Ovary (tissue), 3 donors: ENCODE measurements at regions not wholly inside any gene's neighbourhood (a gene's known extent, or its start where the extent isn't known, plus 50 kb on each side); places are given as distances from the start of the nearest gene placed in this dataset.

Source experiments
- EP300 ChIP-seq: sonication (generic); formaldehyde crosslinking; IDR thresholded peaks from one replicate; pipeline ENCODE4 v1.6.1; 2017; ENCODE audit warnings: antibody characterized with exemption
- TF ChIP-seq, protein P1 (sequence below), 3 donors: fragments of 450-650 bp in 2 of 3; fragments of 200-600 bp in 1 of 3; IDR thresholded peaks; one replicate each; pipeline versions ENCODE4 v1.5.1 to v1.8.0; 2016 to 2022; ENCODE audit warnings: antibody characterized with exemption in 3 of 3, mild to moderate bottlenecking in 1 of 3
- donor health status: DM: no; HTN: no; CAD: no.

DNA sequence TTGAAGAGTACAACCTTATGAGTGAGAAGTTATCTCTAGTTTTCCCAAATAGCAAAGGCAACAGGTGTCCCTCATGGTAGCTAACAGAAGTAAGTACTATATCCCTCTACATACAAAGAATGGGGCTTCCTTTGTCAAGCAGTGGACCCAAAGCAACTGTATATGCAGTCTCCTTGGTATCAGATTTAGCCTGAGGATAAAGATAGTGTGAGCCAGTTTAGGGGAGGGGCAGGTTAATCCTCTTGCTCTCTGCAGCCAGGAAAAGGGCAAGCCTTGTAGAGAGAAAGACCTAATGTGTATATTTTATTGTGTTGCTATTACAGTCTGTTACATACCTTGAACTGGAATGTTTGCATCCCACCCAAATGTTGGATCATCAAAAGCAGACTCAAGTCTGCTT is 117.9 kb upstream of the COL8A1 start:
- TF ChIP-seq, protein P1, sequence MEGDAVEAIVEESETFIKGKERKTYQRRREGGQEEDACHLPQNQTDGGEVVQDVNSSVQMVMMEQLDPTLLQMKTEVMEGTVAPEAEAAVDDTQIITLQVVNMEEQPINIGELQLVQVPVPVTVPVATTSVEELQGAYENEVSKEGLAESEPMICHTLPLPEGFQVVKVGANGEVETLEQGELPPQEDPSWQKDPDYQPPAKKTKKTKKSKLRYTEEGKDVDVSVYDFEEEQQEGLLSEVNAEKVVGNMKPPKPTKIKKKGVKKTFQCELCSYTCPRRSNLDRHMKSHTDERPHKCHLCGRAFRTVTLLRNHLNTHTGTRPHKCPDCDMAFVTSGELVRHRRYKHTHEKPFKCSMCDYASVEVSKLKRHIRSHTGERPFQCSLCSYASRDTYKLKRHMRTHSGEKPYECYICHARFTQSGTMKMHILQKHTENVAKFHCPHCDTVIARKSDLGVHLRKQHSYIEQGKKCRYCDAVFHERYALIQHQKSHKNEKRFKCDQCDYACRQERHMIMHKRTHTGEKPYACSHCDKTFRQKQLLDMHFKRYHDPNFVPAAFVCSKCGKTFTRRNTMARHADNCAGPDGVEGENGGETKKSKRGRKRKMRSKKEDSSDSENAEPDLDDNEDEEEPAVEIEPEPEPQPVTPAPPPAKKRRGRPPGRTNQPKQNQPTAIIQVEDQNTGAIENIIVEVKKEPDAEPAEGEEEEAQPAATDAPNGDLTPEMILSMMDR (IDR thresholded peaks at IDR 0.05), result no peak
- no peak for TF ChIP-seq EP300
